Liver (tissue), 3 donors: ENCODE measurements at regions not wholly inside any gene's neighbourhood (a gene's known extent, or its start where the extent isn't known, plus 50 kb on each side); places are given as distances from the start of the nearest gene placed in this dataset.

Source experiments
- GABPA ChIP-seq, 2 donors: IDR thresholded peaks in 1 of 2; conservative IDR thresholded peaks in 1 of 2; 2 replicates each; pipeline ENCODE4 v1.6.1; 2016; ENCODE audit warnings: antibody characterized with exemption in 2 of 2, mild to moderate bottlenecking in 1 of 2, moderate library complexity in 1 of 2
- NR2F2 ChIP-seq: IDR thresholded peaks from 2 replicates; pipeline ENCODE4 v1.6.1; 2016; ENCODE audit warnings: antibody characterized with exemption
- TAF1 ChIP-seq: conservative IDR thresholded peaks from 2 replicates; pipeline ENCODE4 v1.6.1; 2016; ENCODE audit warnings: antibody characterized with exemption, mild to moderate bottlenecking
- TF ChIP-seq, protein P1 (sequence below): fragments of 150-350 bp; IDR thresholded peaks from 2 replicates; pipeline ENCODE4 v1.5.1; 2017; ENCODE audit warnings: improper control_type of control experiment, low read depth, low read length; ENCODE audit not compliant: missing input control
- TF ChIP-seq, protein P2 (sequence below): IDR thresholded peaks from 2 replicates; pipeline ENCODE4 v1.6.1; 2016; ENCODE audit warnings: antibody characterized with exemption
- donor health status: healthy.
- donor health status: healthy.

DNA sequence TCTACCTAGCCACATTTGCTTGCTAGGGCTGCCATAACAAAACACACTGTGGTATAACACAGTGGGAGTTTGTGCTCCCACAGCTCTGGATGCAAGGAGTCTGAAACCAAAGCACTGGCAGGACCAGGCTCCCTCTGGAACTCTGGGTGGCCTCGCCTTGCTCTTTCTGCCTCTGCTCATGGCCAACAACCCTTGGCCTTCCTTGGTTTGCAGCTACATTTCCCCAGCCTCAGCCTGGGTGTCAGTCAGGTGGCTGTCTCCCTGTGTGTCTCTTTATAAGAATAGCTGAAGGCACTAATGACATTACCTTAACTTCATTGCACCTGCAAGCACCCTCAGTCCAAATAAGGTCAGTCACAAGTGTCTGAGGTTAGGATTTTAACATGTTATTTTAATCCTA is 101.0 kb upstream of the IRX2 start:
- TF ChIP-seq, protein P1, sequence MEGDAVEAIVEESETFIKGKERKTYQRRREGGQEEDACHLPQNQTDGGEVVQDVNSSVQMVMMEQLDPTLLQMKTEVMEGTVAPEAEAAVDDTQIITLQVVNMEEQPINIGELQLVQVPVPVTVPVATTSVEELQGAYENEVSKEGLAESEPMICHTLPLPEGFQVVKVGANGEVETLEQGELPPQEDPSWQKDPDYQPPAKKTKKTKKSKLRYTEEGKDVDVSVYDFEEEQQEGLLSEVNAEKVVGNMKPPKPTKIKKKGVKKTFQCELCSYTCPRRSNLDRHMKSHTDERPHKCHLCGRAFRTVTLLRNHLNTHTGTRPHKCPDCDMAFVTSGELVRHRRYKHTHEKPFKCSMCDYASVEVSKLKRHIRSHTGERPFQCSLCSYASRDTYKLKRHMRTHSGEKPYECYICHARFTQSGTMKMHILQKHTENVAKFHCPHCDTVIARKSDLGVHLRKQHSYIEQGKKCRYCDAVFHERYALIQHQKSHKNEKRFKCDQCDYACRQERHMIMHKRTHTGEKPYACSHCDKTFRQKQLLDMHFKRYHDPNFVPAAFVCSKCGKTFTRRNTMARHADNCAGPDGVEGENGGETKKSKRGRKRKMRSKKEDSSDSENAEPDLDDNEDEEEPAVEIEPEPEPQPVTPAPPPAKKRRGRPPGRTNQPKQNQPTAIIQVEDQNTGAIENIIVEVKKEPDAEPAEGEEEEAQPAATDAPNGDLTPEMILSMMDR, result no peak
- TF ChIP-seq, protein P2, sequence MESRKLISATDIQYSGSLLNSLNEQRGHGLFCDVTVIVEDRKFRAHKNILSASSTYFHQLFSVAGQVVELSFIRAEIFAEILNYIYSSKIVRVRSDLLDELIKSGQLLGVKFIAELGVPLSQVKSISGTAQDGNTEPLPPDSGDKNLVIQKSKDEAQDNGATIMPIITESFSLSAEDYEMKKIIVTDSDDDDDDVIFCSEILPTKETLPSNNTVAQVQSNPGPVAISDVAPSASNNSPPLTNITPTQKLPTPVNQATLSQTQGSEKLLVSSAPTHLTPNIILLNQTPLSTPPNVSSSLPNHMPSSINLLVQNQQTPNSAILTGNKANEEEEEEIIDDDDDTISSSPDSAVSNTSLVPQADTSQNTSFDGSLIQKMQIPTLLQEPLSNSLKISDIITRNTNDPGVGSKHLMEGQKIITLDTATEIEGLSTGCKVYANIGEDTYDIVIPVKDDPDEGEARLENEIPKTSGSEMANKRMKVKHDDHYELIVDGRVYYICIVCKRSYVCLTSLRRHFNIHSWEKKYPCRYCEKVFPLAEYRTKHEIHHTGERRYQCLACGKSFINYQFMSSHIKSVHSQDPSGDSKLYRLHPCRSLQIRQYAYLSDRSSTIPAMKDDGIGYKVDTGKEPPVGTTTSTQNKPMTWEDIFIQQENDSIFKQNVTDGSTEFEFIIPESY, result no peak
- TF ChIP-seq GABPA (IDR thresholded peaks at IDR 0.05 in 1 of 2, conservative IDR thresholded peaks at IDR 0.05 in 1 of 2) (no peak), NR2F2 (no peak), TAF1 (no peak)
